K562 (cell line): ENCODE measurements at regions not wholly inside any gene's neighbourhood (a gene's known extent, or its start where the extent isn't known, plus 50 kb on each side); places are given as distances from the start of the nearest gene placed in this dataset.

Experiments used
- CTCF ChIP-seq, 3 experiments: IDR thresholded peaks in 2 of 3; conservative IDR thresholded peaks in 1 of 3; 2 replicates each; pipeline ENCODE4 v1.5.1; 2011 to 2012; ENCODE audit warnings: low read length in 3 of 3, mild to moderate bottlenecking in 3 of 3, control low read depth in 2 of 3, improper control_type of control experiment in 1 of 3, inconsistent platforms in 1 of 3, low read depth in 1 of 3, mixed read lengths in 1 of 3, moderate library complexity in 1 of 3; ENCODE audit not compliant: insufficient read depth in 2 of 3
- HDAC6 ChIP-seq: IDR thresholded peaks from 2 replicates; pipeline ENCODE4 v1.6.1; 2012; ENCODE audit warnings: low read depth, mild to moderate bottlenecking, control low read depth, inconsistent platforms, low read length, moderate library complexity
- HDGF ChIP-seq: fragments of 450-650 bp; IDR thresholded peaks from 2 replicates; pipeline ENCODE4 v1.6.1; 2016
- PTBP1 ChIP-seq: fragments of 200-400 bp; formaldehyde crosslinking; IDR thresholded peaks from 2 replicates; pipeline ENCODE4 v1.6.1; 2017; ENCODE audit warnings: low read depth, low read length
- RBM39 ChIP-seq: fragments of 200-400 bp; formaldehyde crosslinking; optimal IDR thresholded peaks from 2 replicates; pipeline ENCODE3; 2018; ENCODE audit warnings: low read depth, low read length
- TCF7 ChIP-seq: sonication (generic); IDR thresholded peaks from 2 replicates; pipeline ENCODE4 v1.6.1; 2016; ENCODE audit warnings: antibody characterized with exemption, borderline replicate concordance
- ZNF140 ChIP-seq: fragments of 250-450 bp; sonication (Bioruptor Pico); IDR thresholded peaks from 2 replicates; pipeline ENCODE4 v1.8.0; 2021; ENCODE audit warnings: moderate library complexity, mild to moderate bottlenecking, inconsistent platforms

- TF ChIP-seq TCF7 = no peak
- TF ChIP-seq HDAC6 = no peak
- no peak for TF ChIP-seq HDGF
- TF ChIP-seq CTCF (IDR thresholded peaks at IDR 0.05 in 2 of 3, conservative IDR thresholded peaks at IDR 0.05 in 1 of 3; ENCODE audit: insufficient read depth in 2 of 3, low read depth in 1 of 3, low read length in 3 of 3) = no peak
- TF ChIP-seq ZNF140 (CRISPR knock-in tag) = no peak
- no peak for TF ChIP-seq PTBP1
- TF ChIP-seq RBM39 = no peak
These were observed 180.2 kb downstream of the DRD1 start for GRCh38 chr5:175263776-175264175.
